Smooth muscle cell (in vitro differentiated cells): ENCODE measurements at regions not wholly inside any gene's neighbourhood (a gene's known extent, or its start where the extent isn't known, plus 50 kb on each side); places are given as distances from the start of the nearest gene placed in this dataset.

ENCODE experiments used
- DNase-seq: peaks from one replicate; lab custom pipeline; 2025; ENCODE audit not compliant: unreplicated experiment; lab: John Stamatoyannopoulos, UW
- H2AFZ ChIP-seq: fragments of 200-600 bp; sonication (generic); 2 replicates; pipeline ENCODE4 v1.6.0; 2016; ENCODE audit warnings: antibody characterized with exemption, low read depth, mild to moderate bottlenecking
- H3F3A ChIP-seq: fragments of 200-600 bp; sonication (generic); 2 replicates; pipeline ENCODE4 v1.6.0; 2017; ENCODE audit warnings: antibody characterized with exemption, low read depth
- H3K27ac ChIP-seq: fragments of 200-600 bp; sonication (generic); 2 replicates; pipeline ENCODE4 v1.5.1; 2016; ENCODE audit warnings: low read depth, mild to moderate bottlenecking
- H3K27me3 ChIP-seq: fragments of 200-600 bp; sonication (generic); 2 replicates; pipeline ENCODE4 v1.6.1; 2016; ENCODE audit warnings: low read depth, mild to moderate bottlenecking
- H3K36me3 ChIP-seq: fragments of 200-600 bp; sonication (generic); 2 replicates; pipeline ENCODE4 v1.5.1; 2016; ENCODE audit warnings: low read depth
- H3K4me1 ChIP-seq: fragments of 200-600 bp; sonication (generic); 2 replicates; pipeline ENCODE4 v1.5.1; 2016; ENCODE audit warnings: low read depth
- H3K4me2 ChIP-seq: fragments of 200-600 bp; sonication (generic); 2 replicates; pipeline ENCODE4 v1.6.0; 2016; ENCODE audit warnings: mild to moderate bottlenecking
- H3K4me3 ChIP-seq: fragments of 200-600 bp; sonication (generic); 2 replicates; pipeline ENCODE4 v1.5.1; 2016; ENCODE audit warnings: mild to moderate bottlenecking
- H3K79me2 ChIP-seq: fragments of 200-600 bp; sonication (generic); 2 replicates; pipeline ENCODE4 v1.6.0; 2016; ENCODE audit warnings: low read depth, mild to moderate bottlenecking
- H3K9ac ChIP-seq: fragments of 200-600 bp; sonication (generic); 2 replicates; pipeline ENCODE4 v1.6.0; 2016; ENCODE audit warnings: low read depth
- H3K9me3 ChIP-seq: fragments of 200-600 bp; sonication (generic); replicated peaks from 2 replicates; pipeline ENCODE4 v1.5.1; 2016; ENCODE audit warnings: low read depth
- H4K20me1 ChIP-seq: fragments of 200-600 bp; sonication (generic); 2 replicates; pipeline ENCODE4 v1.6.0; 2016; ENCODE audit warnings: low read depth
- CTCF ChIP-seq: fragments of 200-600 bp; sonication (generic); IDR thresholded peaks from 2 replicates; pipeline ENCODE4 v1.5.1; 2017; ENCODE audit warnings: borderline replicate concordance, mild to moderate bottlenecking, antibody characterized with exemption; ENCODE audit not compliant: insufficient read depth, poor library complexity, severe bottlenecking
- WGBS: methylation state at CpG from one replicate; pipeline ENCODE4 v1.1.7; 2016; ENCODE audit warnings: low lambda C conversion rate; 5-methylcytosine and 5-hydroxymethylcytosine counted together

DNA sequence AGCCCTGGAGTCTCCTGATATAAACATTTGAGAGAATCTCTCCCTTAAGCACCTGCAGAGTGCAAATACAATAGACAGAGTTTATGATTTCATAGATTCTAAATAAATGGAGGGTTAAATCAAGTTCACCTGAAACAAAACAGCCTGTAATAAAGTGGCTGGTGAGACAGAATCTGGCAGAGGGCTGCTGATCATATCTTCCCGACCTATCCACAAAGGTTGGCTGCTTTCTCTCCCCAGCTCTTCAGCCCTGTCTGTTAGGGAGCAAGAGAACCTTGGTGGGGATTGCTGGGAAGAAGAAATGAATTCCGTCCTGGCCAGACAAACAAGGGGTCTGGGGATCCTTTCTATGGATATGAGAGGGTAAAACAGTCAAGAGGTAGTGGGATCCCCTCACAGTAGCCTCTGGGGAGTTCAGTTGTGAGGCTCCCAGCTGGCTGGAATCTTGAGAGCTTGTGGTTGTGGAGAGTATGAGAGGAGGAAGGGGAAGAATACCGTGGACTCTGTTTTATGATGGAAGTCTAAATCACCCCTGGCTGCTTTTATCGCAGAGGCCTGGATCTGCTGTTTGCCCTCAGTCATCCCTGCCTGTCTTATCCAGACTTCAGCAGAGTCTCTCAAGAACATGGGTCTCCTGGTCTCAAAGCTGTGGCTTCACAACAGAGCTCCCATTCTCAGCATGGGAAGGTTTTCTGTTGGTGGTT, 451.3 kb downstream of the NTRK3 start:
- H2AFZ ChIP-seq: no peak overlapping the region
- H3K4me2 ChIP-seq: no peak overlapping the region
- no peaks in the 10 kb centered on the region for H3F3A ChIP-seq
- 51% methylated on average over 4 of the region's 4 CpGs for WGBS
- DNase-seq: no peak
- no peaks in the 10 kb centered on the region for H3K36me3 ChIP-seq
- H3K4me3 ChIP-seq: no peak overlapping the region
- no peaks in the 10 kb centered on the region for H3K27me3 ChIP-seq
- no peaks in the 10 kb centered on the region for H3K79me2 ChIP-seq
- H4K20me1 ChIP-seq: no peaks in the 10 kb centered on the region
- no peak overlapping the region for H3K27ac ChIP-seq
- no peaks in the 10 kb centered on the region for H3K9me3 ChIP-seq
- H3K9ac ChIP-seq: no peak overlapping the region
- no peaks in the 10 kb centered on the region for H3K4me1 ChIP-seq
- TF ChIP-seq CTCF: no peak

- Histone ChIP-seq H3K4me2 (no peak overlapping the region), H2AFZ (no peak overlapping the region), H3K9me3 (no peaks in the 10 kb centered on the region), H3K9ac (no peak overlapping the region), H3K4me1 (no peaks in the 10 kb centered on the region), H3K27ac (no peak overlapping the region), H3K79me2 (no peaks in the 10 kb centered on the region), H3K4me3 (no peak overlapping the region), H3F3A (no peaks in the 10 kb centered on the region), H3K27me3 (no peaks in the 10 kb centered on the region), H4K20me1 (no peaks in the 10 kb centered on the region), H3K36me3 (no peaks in the 10 kb centered on the region)
- no peak for DNase-seq
- TF ChIP-seq CTCF: no peak
Observed at GRCh38 chr15:87804451-87804850, 452.1 kb downstream of the NTRK3 start.

GRCh38 chr15:87799838-87800237, 456.7 kb downstream of the NTRK3 start:
- Histone ChIP-seq H3F3A (no peaks in the 10 kb centered on the region), H3K4me1 (no peaks in the 10 kb centered on the region), H4K20me1 (no peaks in the 10 kb centered on the region), H3K27me3 (no peaks in the 10 kb centered on the region), H3K27ac (no peak overlapping the region), H3K4me3 (no peak overlapping the region), H3K9me3 (no peaks in the 10 kb centered on the region), H3K9ac (no peak overlapping the region), H2AFZ (no peak overlapping the region), H3K36me3 (no peaks in the 10 kb centered on the region), H3K4me2 (no peak overlapping the region), H3K79me2 (no peaks in the 10 kb centered on the region)
- TF ChIP-seq CTCF: no peak
- 43% methylated on average over 2 of the region's 2 CpGs for WGBS
- no peak for DNase-seq

GRCh38 chr15:87799428-87799827, 457.1 kb downstream of the NTRK3 start:
- Histone ChIP-seq H3K79me2 (no peaks in the 10 kb centered on the region), H3K36me3 (no peaks in the 10 kb centered on the region), H3K27me3 (no peaks in the 10 kb centered on the region), H3K4me2 (no peak overlapping the region), H3K4me3 (no peak overlapping the region), H3K9ac (no peak overlapping the region), H3F3A (no peaks in the 10 kb centered on the region), H3K4me1 (no peaks in the 10 kb centered on the region), H2AFZ (no peak overlapping the region), H3K9me3 (no peaks in the 10 kb centered on the region), H4K20me1 (no peaks in the 10 kb centered on the region), H3K27ac (no peak overlapping the region)
- WGBS: 80% methylated on average over 3 of the region's 3 CpGs
- no peak for DNase-seq
- TF ChIP-seq CTCF: no peak
